Coronary artery (tissue), 2 donors: ENCODE measurements at regions not wholly inside any gene's neighbourhood (a gene's known extent, or its start where the extent isn't known, plus 50 kb on each side); places are given as distances from the start of the nearest gene placed in this dataset.

Source experiments
- DNase-seq: peaks from one replicate; pipeline ENCODE4 v3.0.0-alpha.2; 2017; ENCODE audit warnings: low spot score
- H3K27ac ChIP-seq, 2 donors: fragments of 200-600 bp; sonication (generic); one replicate each; pipeline ENCODE4 v1.5.1; 2016 to 2019
- H3K4me3 ChIP-seq: fragments of 200-600 bp; sonication (generic); 2 replicates; pipeline ENCODE4 v1.5.1; 2016; ENCODE audit warnings: mild to moderate bottlenecking, moderate library complexity
- CTCF ChIP-seq: fragments of 200-600 bp; sonication (generic); IDR thresholded peaks from one replicate; pipeline ENCODE4 v1.5.1; 2019; ENCODE audit warnings: antibody characterized with exemption

GRCh38 chr14:34168656-34169055, 217.8 kb upstream of the EGLN3 start:
- no peak overlapping the region for H3K4me3 ChIP-seq

GRCh38 chr14:34165847-34166350, 215.0 kb upstream of the EGLN3 start:
- no peak for DNase-seq
- H3K27ac ChIP-seq, result no peak overlapping the region
- no peak overlapping the region for H3K4me3 ChIP-seq
- no peak for TF ChIP-seq CTCF

More at GRCh38 chr14:34168656-34169055, 217.8 kb upstream of the EGLN3 start:
- DNase-seq, result no peak
- H3K27ac ChIP-seq, result no peak overlapping the region
- TF ChIP-seq CTCF, result no peak

GRCh38 chr14:34164162-34164864, 213.4 kb upstream of the EGLN3 start:
- TF ChIP-seq CTCF, result no peak

GRCh38 chr14:34161351-34162082, 210.6 kb upstream of the EGLN3 start:
- no peak for DNase-seq
- no peak overlapping the region for H3K4me3 ChIP-seq
- H3K27ac ChIP-seq, result no peak overlapping the region
- TF ChIP-seq CTCF, result no peak

More at GRCh38 chr14:34164162-34164864, 213.4 kb upstream of the EGLN3 start:
- no peak for DNase-seq
- H3K27ac ChIP-seq, result no peak overlapping the region
- H3K4me3 ChIP-seq, result no peak overlapping the region

- no peak for DNase-seq
- no peak overlapping the region for H3K27ac ChIP-seq
- no peak for TF ChIP-seq CTCF
- no peak overlapping the region for H3K4me3 ChIP-seq
Observed at GRCh38 chr14:34160619-34161018, 209.7 kb upstream of the EGLN3 start.

GRCh38 chr14:34157651-34158050, 206.8 kb upstream of the EGLN3 start:
- no peak for TF ChIP-seq CTCF
- H3K27ac ChIP-seq, result no peak overlapping the region
- H3K4me3 ChIP-seq, result no peak overlapping the region
- DNase-seq, result no peak
